ENCODE measurements at regions not wholly inside any gene's neighbourhood (a gene's known extent, or its start where the extent isn't known, plus 50 kb on each side); places are given as distances from the start of the nearest gene placed in this dataset.

GRCh38 chr15:79610021-79610420, 177.9 kb downstream of the MINAR1 start:
- TF ChIP-seq NR1H2 (CRISPR knock-in tag; IDR thresholded peaks at IDR 0.05) (no peak), ESRRA (CRISPR knock-in tag; IDR thresholded peaks at IDR 0.05; ENCODE audit: borderline replicate concordance) (no peak), ZMAT4 (CRISPR knock-in tag; IDR thresholded peaks at IDR 0.05) (no peak), GABPB1 (CRISPR knock-in tag; IDR thresholded peaks at IDR 0.05) (no peak), CTCF (IDR thresholded peaks at IDR 0.05) (no peak), ATF6 (CRISPR knock-in tag; IDR thresholded peaks at IDR 0.05) (no peak), FOXK1 (CRISPR knock-in tag; IDR thresholded peaks at IDR 0.05) (no peak), STAT6 (CRISPR knock-in tag; conservative IDR thresholded peaks at IDR 0.05; ENCODE audit: low read depth) (no peak), ZBTB21 (CRISPR knock-in tag; IDR thresholded peaks at IDR 0.05; ENCODE audit: borderline replicate concordance) (no peak), SP1 (CRISPR knock-in tag; conservative IDR thresholded peaks at IDR 0.05) (no peak), ATF1 (CRISPR knock-in tag; IDR thresholded peaks at IDR 0.05) (no peak)

Measured in WTC11 (cell line).